ENCODE measurements at regions not wholly inside any gene's neighbourhood (a gene's known extent, or its start where the extent isn't known, plus 50 kb on each side); places are given as distances from the start of the nearest gene placed in this dataset.

DNA sequence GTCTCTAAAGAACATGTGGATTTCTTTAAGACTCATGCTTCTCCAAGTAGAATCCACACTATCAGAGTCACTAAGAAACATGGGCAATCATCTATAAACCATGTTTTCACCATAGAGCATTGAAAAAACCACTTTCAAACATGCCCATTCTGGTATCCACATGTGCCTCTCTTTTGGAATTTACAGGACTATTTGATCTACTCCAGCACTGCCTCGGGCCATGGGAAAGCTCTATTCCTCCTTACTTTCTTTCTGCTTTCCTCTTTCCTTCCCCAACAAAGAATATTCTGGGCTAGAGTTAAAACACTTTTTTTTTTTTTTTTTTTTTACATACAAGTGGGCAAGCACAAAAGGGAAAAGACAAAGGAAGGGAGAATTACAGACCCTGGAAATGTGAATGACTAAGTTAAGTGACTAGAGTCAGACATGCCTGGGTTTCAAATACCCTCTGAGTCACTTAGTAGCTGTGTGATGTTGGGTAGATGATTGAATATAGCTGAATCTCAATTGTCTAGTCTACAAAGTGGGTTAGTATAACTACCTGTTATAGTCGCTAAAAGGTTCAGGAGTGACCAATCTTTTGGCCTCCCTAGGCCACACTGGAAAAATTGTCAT is 847.7 kb upstream of the INTU start:
- Histone ChIP-seq H3K4me3 (replicated peaks in 1 of 4; ENCODE audit: control extremely low read depth in 1 of 4, insufficient read depth in 1 of 4, low read depth in 3 of 4, low read length in 4 of 4) (no peak overlapping the region), H3K27ac (ENCODE audit: insufficient read depth, low read length) (no peak overlapping the region), H2AFZ (ENCODE audit: low read length) (peak overlapping the region; percentile 33), H3K36me3 (ENCODE audit: control insufficient read depth, insufficient read depth, low read length) (no peaks in the 10 kb centered on the region), H4K20me1 (ENCODE audit: control insufficient read depth, extremely low read depth, insufficient read depth, low read length) (no peaks in the 10 kb centered on the region), H3K9ac (ENCODE audit: insufficient read depth, low read length) (no peak overlapping the region), H3K4me1 (ENCODE audit: control insufficient read depth, extremely low read depth, insufficient read depth, low read length) (no peaks in the 10 kb centered on the region), H3K4me2 (ENCODE audit: extremely low read depth, insufficient read depth, low read length) (no peak overlapping the region), H3K79me2 (ENCODE audit: control insufficient read depth, insufficient read depth, low read length) (no peaks in the 10 kb centered on the region), H3K27me3 (ENCODE audit: control insufficient read depth, insufficient read depth, low read length) (no peaks in the 10 kb centered on the region), H3K9me3 (ENCODE audit: control insufficient read depth, insufficient read depth, low read depth, low read length) (no peaks in the 10 kb centered on the region)
- TF ChIP-seq, protein P1, sequence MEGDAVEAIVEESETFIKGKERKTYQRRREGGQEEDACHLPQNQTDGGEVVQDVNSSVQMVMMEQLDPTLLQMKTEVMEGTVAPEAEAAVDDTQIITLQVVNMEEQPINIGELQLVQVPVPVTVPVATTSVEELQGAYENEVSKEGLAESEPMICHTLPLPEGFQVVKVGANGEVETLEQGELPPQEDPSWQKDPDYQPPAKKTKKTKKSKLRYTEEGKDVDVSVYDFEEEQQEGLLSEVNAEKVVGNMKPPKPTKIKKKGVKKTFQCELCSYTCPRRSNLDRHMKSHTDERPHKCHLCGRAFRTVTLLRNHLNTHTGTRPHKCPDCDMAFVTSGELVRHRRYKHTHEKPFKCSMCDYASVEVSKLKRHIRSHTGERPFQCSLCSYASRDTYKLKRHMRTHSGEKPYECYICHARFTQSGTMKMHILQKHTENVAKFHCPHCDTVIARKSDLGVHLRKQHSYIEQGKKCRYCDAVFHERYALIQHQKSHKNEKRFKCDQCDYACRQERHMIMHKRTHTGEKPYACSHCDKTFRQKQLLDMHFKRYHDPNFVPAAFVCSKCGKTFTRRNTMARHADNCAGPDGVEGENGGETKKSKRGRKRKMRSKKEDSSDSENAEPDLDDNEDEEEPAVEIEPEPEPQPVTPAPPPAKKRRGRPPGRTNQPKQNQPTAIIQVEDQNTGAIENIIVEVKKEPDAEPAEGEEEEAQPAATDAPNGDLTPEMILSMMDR (conservative IDR thresholded peaks at IDR 0.05 in 1 of 2, IDR thresholded peaks at IDR 0.05 in 1 of 2; ENCODE audit: low read depth in 1 of 2, low read length in 2 of 2), result no peak
- no peak for TF ChIP-seq EZH2 (IDR thresholded peaks at IDR 0.05; ENCODE audit: low read length, missing control alignments)
- peak in 1 of 2 donors; percentile 48 for DNase-seq (ENCODE audit: low read depth in 2 of 2)

DNA sequence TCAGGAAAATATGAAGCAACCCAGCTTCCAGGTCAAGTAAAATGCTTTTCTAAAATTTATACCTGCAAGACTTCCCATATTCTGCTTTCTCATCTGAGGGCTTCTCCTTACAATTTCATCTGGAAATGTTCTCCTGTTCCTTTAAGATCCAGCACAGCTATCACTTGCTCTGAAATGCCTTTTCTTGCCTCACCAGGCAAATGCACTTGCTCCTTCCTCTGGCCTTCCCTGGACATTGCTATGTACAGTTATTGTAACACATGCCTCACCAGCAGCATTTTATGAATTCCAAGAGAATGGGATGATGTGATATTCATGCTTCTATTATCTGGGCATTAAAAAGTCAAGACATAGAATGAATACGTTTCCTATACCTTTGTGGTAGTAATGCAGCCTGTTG is 842.1 kb upstream of the INTU start:
- H3K79me2 ChIP-seq (ENCODE audit: control insufficient read depth, insufficient read depth, low read length), result no peaks in the 10 kb centered on the region
- TF ChIP-seq EZH2 (IDR thresholded peaks at IDR 0.05; ENCODE audit: low read length, missing control alignments), result no peak
- TF ChIP-seq, protein P1 (conservative IDR thresholded peaks at IDR 0.05 in 1 of 2, IDR thresholded peaks at IDR 0.05 in 1 of 2; ENCODE audit: low read depth in 1 of 2, low read length in 2 of 2), result no peak
- H2AFZ ChIP-seq (ENCODE audit: low read length), result no peak overlapping the region
- no peak overlapping the region for H3K9ac ChIP-seq (ENCODE audit: insufficient read depth, low read length)
- no peaks in the 10 kb centered on the region for H3K9me3 ChIP-seq (ENCODE audit: control insufficient read depth, insufficient read depth, low read depth, low read length)
- DNase-seq (ENCODE audit: low read depth in 2 of 2), result peak; percentile 17 to 18
- no peak overlapping the region for H3K4me2 ChIP-seq (ENCODE audit: extremely low read depth, insufficient read depth, low read length)
- no peaks in the 10 kb centered on the region for H3K4me1 ChIP-seq (ENCODE audit: control insufficient read depth, extremely low read depth, insufficient read depth, low read length)
- H3K27me3 ChIP-seq (ENCODE audit: control insufficient read depth, insufficient read depth, low read length), result no peaks in the 10 kb centered on the region
- H3K4me3 ChIP-seq (replicated peaks in 1 of 4; ENCODE audit: control extremely low read depth in 1 of 4, insufficient read depth in 1 of 4, low read depth in 3 of 4, low read length in 4 of 4), result no peak overlapping the region
- H4K20me1 ChIP-seq (ENCODE audit: control insufficient read depth, extremely low read depth, insufficient read depth, low read length), result no peaks in the 10 kb centered on the region
- H3K36me3 ChIP-seq (ENCODE audit: control insufficient read depth, insufficient read depth, low read length), result no peaks in the 10 kb centered on the region
- H3K27ac ChIP-seq (ENCODE audit: insufficient read depth, low read length), result no peak overlapping the region

DNA sequence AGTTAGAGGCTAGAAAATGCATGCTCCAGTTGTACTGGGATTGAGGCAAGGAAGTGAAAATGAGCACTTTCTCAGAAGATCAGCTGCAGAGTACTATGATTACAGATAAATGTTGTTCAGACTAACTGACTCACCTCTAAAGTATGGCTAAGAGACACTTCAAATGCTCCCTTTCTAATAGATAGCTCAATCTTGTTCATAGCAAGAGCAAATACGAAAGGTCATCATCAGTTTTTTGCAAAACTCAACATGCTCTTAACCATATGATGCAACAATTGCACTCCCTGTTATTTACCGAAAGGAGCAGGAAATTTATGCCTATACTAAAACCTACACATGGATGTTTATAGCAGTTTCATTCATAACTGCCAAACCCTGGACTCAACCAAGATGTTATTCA is 838.4 kb upstream of the INTU start:
- Histone ChIP-seq H3K27me3 (ENCODE audit: control insufficient read depth, insufficient read depth, low read length) (no peaks in the 10 kb centered on the region), H3K79me2 (ENCODE audit: control insufficient read depth, insufficient read depth, low read length) (no peaks in the 10 kb centered on the region), H2AFZ (ENCODE audit: low read length) (no peak overlapping the region), H3K4me1 (ENCODE audit: control insufficient read depth, extremely low read depth, insufficient read depth, low read length) (peaks cover 3% of the 10 kb centered on the region), H3K9ac (ENCODE audit: insufficient read depth, low read length) (no peak overlapping the region), H3K27ac (ENCODE audit: insufficient read depth, low read length) (no peak overlapping the region), H3K4me3 (replicated peaks in 1 of 4; ENCODE audit: control extremely low read depth in 1 of 4, insufficient read depth in 1 of 4, low read depth in 3 of 4, low read length in 4 of 4) (no peak overlapping the region), H3K9me3 (ENCODE audit: control insufficient read depth, insufficient read depth, low read depth, low read length) (no peaks in the 10 kb centered on the region), H4K20me1 (ENCODE audit: control insufficient read depth, extremely low read depth, insufficient read depth, low read length) (no peaks in the 10 kb centered on the region), H3K4me2 (ENCODE audit: extremely low read depth, insufficient read depth, low read length) (no peak overlapping the region), H3K36me3 (ENCODE audit: control insufficient read depth, insufficient read depth, low read length) (no peaks in the 10 kb centered on the region)
- TF ChIP-seq, protein P1 (conservative IDR thresholded peaks at IDR 0.05 in 1 of 2, IDR thresholded peaks at IDR 0.05 in 1 of 2; ENCODE audit: low read depth in 1 of 2, low read length in 2 of 2), result no peak
- TF ChIP-seq EZH2 (IDR thresholded peaks at IDR 0.05; ENCODE audit: low read length, missing control alignments), result no peak
- DNase-seq (ENCODE audit: low read depth in 2 of 2), result peak; percentile 48 to 68

All from fibroblast of lung (primary cell).